ENCODE measurements at regions not wholly inside any gene's neighbourhood (a gene's known extent, or its start where the extent isn't known, plus 50 kb on each side); places are given as distances from the start of the nearest gene placed in this dataset.
A peak's percentile ranks its signal among the peaks of the same experiment; 100 is the strongest.

DNA sequence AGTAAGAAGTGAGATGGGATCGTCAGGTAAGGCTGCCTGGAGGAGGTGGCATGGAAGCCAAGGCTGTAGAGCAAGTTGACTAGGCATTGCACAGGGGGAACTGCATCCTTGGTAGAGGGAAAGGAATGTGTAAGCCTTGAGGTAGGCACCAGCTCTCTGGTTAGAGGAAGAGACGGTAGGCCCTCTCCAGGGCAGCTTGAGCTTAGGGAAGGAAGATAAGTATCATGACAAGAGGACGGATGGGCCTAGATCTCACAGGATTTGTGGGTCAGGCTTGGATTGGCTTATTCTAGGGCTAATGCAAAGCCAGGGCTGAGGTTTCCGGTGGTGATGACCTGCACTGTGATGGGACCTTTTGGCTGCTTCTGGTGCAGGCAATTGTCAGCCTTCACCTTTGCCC lies 1035.8 kb downstream of the TBC1D22A start:
- no peaks in the 10 kb centered on the region for H3K4me1 ChIP-seq
- H3K9me3 ChIP-seq = peaks cover 0 to 11% of the 10 kb centered on the region in 2 donors
- intact Hi-C loops (cut with DNase I) = no loop called here
- no peak overlapping the region for H3K4me3 ChIP-seq
- DNase-seq (no peak), ATAC-seq (no peak)
- H3K27ac ChIP-seq = no peak overlapping the region
- TF ChIP-seq, protein P1, sequence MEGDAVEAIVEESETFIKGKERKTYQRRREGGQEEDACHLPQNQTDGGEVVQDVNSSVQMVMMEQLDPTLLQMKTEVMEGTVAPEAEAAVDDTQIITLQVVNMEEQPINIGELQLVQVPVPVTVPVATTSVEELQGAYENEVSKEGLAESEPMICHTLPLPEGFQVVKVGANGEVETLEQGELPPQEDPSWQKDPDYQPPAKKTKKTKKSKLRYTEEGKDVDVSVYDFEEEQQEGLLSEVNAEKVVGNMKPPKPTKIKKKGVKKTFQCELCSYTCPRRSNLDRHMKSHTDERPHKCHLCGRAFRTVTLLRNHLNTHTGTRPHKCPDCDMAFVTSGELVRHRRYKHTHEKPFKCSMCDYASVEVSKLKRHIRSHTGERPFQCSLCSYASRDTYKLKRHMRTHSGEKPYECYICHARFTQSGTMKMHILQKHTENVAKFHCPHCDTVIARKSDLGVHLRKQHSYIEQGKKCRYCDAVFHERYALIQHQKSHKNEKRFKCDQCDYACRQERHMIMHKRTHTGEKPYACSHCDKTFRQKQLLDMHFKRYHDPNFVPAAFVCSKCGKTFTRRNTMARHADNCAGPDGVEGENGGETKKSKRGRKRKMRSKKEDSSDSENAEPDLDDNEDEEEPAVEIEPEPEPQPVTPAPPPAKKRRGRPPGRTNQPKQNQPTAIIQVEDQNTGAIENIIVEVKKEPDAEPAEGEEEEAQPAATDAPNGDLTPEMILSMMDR (IDR thresholded peaks at IDR 0.05) = no peak
- peaks cover 0 to 11% of the 10 kb centered on the region in 2 donors for H3K27me3 ChIP-seq
- no peaks in the 10 kb centered on the region for H3K36me3 ChIP-seq

DNA sequence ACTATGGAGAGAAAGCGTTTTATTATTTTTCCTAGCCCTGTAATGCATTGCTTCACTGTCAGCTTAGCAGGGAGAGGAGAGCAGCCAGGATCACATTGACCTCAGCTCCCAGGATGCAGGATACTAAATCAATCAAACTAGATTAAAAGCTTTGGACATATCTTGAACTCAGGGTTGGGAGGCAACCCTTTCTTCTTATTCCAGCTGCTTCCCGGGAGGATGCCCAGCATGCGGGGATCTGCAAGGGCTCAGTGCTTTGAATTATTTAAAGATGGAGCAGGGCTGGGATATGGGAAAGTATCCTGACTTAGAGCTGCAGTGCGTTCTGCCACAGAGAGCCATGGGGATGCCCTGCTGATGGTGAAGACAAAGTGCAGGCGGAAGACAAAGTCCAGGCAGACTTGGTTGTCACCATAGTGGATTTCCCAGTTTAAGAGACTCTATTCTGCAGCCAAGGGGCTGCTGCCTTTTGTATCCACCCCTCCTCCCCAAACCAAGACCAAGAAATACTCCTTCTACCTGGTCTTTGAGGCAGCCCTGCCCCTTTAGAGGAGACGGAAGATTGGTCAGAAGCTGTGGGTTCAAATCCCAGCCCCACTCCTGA lies 1035.0 kb downstream of the TBC1D22A start:
- intact Hi-C loops (cut with DNase I) = no loop called here

DNA sequence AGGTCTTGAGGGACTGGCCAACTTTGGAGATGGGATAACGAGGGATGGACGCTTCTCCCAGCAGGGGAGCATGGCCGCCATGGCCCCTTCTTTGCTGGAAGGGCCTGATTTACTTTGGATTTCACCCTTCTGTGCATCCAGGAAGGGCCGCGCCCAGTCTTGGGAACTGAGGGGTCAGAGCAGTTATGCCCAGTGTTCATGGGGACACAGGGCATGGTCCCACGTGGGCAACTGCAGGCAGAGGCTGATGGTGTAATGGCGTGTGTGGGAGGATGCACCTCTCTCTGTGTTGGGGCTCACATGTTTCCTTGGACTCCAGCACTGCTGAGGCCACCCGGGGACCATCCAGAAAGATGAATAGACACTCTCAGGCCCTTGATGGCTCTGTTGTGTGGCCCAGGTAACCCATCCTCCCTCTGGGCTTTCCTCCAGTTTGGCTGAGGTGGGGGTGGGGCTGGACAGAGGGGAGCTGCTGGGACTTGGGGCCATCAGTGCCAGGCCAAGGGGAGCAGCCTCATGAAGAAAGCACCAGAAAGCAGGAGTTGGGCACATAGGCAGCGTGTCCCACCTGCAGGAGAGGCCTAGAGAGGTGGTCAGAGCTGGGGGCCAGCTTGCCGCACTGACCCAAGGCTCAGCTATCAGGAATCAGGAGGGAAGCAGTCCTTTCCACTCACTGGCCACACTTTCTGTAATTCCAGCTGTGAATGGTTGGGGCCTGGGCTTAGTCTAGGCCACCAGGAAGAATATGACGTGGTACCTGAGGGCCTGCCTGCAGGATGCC lies 1033.9 kb downstream of the TBC1D22A start:
- H3K27ac ChIP-seq = no peak overlapping the region
- H3K9me3 ChIP-seq = peaks cover 0 to 11% of the 10 kb centered on the region in 2 donors
- H3K36me3 ChIP-seq = no peaks in the 10 kb centered on the region
- no peaks in the 10 kb centered on the region for H3K27me3 ChIP-seq
- DNase-seq (peak in 1 of 4 donors; percentile 62), ATAC-seq (no peak)
- no peaks in the 10 kb centered on the region for H3K4me1 ChIP-seq
- H3K4me3 ChIP-seq = no peak overlapping the region
- TF ChIP-seq, protein P1 (IDR thresholded peaks at IDR 0.05) = no peak
- intact Hi-C loops (cut with DNase I) = no loop called here

More for the DNA sequence above, 1035.0 kb downstream of the TBC1D22A start:
- no peak for DNase-seq
- H3K4me3 ChIP-seq = no peak overlapping the region
- H3K4me1 ChIP-seq = no peaks in the 10 kb centered on the region
- H3K9me3 ChIP-seq = peaks cover 0 to 11% of the 10 kb centered on the region in 2 donors
- peaks cover 0 to 6% of the 10 kb centered on the region in 2 donors for H3K27me3 ChIP-seq
- TF ChIP-seq, protein P1 (IDR thresholded peaks at IDR 0.05) = no peak
- no peaks in the 10 kb centered on the region for H3K36me3 ChIP-seq
- H3K27ac ChIP-seq = no peak overlapping the region
- ATAC-seq = no peak

DNA sequence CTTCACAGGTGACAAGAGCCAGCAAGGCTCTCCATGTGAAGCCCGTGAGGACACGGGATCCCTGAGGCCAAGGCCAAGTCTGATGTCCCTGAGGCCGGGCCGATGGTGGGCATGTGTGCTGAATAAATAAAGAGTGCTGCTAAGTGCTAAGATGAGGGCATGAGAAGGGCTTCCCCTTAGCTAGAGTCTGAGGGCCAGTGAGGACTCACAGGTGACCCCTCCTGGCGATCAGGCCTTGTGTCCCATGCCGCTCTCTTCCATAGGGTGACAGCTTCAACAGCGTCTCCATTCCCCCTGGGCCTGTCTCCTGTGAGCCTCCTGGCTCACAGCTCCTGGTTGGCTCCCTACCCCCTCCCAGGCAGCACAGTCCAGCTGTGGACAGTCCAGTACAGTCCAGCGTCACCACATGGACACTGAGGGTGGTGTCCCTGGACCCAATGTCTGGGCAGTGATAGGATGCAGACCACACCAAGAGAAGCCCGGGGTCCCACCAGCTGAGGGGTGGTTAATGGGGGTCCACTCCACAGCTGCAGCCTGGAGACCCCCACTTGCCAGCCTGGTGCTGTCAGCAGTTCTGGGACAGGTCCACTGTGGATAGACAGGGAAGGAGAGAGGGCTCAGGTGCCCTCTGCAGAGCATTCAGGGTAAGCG lies 1033.2 kb downstream of the TBC1D22A start:
- ATAC-seq (no peak), DNase-seq (no peak)
- no peak overlapping the region for H3K27ac ChIP-seq
- no peak overlapping the region for H3K4me3 ChIP-seq
- TF ChIP-seq, protein P1 (IDR thresholded peaks at IDR 0.05) = no peak
- H3K27me3 ChIP-seq = no peaks in the 10 kb centered on the region
- H3K9me3 ChIP-seq = peaks cover 0 to 11% of the 10 kb centered on the region in 2 donors
- H3K36me3 ChIP-seq = no peaks in the 10 kb centered on the region
- no peaks in the 10 kb centered on the region for H3K4me1 ChIP-seq
- intact Hi-C loops (cut with DNase I) = no loop called here

DNA sequence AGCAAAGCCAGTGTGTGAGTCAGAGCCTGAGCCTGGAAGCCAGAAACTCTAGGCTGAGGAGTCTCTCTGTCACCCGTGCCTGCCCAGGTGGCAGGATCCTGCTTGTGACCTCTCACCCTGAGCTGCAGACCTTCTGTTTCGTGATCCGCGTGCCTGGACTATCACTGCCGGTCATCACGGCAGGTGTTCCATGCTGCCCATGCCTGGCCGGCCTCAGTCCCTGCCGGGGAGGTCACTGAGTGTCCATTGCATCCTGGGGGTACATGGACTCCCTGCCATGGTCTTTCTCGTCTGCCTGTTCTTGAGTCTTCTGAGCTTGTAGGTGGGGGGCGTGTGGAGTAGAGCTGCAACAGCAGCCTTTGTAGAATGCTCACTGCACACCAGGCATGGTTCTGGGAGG lies 1032.4 kb downstream of the TBC1D22A start:
- TF ChIP-seq, protein P1 (IDR thresholded peaks at IDR 0.05) = no peak
- DNase-seq (peak in 1 of 4 donors; percentile 62), ATAC-seq (no peak)
- no peak overlapping the region for H3K4me3 ChIP-seq
- no peaks in the 10 kb centered on the region for H3K27me3 ChIP-seq
- no peak overlapping the region for H3K27ac ChIP-seq
- H3K9me3 ChIP-seq = peaks cover 0 to 11% of the 10 kb centered on the region in 2 donors
- no peaks in the 10 kb centered on the region for H3K36me3 ChIP-seq
- intact Hi-C loops (cut with DNase I) = no loop called here
- H3K4me1 ChIP-seq = no peaks in the 10 kb centered on the region

All from left lung (tissue), 4 donors.